ENCODE measurements at regions not wholly inside any gene's neighbourhood (a gene's known extent, or its start where the extent isn't known, plus 50 kb on each side); places are given as distances from the start of the nearest gene placed in this dataset.
A peak's percentile ranks its signal among the peaks of the same experiment; 100 is the strongest.

DNA sequence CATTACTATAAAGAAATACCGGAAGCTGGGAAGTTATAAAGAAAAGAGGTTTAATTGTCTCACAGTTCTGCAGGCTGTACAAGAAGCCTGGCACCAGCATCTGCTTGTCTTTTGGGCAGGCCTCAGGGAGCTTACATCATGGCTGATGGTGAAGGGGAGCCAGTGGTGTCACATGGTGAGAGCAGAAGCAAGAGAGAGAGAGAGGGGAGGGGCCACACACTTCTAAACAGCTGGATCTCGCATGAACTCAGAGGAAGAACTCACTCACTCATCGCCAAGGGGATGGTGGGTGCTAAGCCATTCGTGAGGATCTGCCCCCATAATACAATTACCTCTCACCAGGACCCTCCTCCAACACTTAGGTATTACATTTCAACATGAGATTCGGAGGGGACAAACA is 51.8 kb upstream of the ANKRD34C start:
- H3K4me3 ChIP-seq, result no peak overlapping the region
- TF ChIP-seq, protein P1, sequence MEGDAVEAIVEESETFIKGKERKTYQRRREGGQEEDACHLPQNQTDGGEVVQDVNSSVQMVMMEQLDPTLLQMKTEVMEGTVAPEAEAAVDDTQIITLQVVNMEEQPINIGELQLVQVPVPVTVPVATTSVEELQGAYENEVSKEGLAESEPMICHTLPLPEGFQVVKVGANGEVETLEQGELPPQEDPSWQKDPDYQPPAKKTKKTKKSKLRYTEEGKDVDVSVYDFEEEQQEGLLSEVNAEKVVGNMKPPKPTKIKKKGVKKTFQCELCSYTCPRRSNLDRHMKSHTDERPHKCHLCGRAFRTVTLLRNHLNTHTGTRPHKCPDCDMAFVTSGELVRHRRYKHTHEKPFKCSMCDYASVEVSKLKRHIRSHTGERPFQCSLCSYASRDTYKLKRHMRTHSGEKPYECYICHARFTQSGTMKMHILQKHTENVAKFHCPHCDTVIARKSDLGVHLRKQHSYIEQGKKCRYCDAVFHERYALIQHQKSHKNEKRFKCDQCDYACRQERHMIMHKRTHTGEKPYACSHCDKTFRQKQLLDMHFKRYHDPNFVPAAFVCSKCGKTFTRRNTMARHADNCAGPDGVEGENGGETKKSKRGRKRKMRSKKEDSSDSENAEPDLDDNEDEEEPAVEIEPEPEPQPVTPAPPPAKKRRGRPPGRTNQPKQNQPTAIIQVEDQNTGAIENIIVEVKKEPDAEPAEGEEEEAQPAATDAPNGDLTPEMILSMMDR (IDR thresholded peaks at IDR 0.05), result no peak
- no peak for ATAC-seq
- H3K9me3 ChIP-seq, result peaks cover 0 to 38% (median 16%) of the 10 kb centered on the region in 11 donors
- H3K27ac ChIP-seq, result no peak overlapping the region
- intact Hi-C loops (cut with DNase I), result no loop called here
- 70 to 82% methylated on average over 5 of the region's 5 CpGs for WGBS, 2 donors
- H3K4me1 ChIP-seq, result peaks cover 0 to 7% (median 0%) of the 10 kb centered on the region in 9 donors
- no peaks in the 10 kb centered on the region for H3K36me3 ChIP-seq
- no peak for DNase-seq
- no peaks in the 10 kb centered on the region for H3K27me3 ChIP-seq

DNA sequence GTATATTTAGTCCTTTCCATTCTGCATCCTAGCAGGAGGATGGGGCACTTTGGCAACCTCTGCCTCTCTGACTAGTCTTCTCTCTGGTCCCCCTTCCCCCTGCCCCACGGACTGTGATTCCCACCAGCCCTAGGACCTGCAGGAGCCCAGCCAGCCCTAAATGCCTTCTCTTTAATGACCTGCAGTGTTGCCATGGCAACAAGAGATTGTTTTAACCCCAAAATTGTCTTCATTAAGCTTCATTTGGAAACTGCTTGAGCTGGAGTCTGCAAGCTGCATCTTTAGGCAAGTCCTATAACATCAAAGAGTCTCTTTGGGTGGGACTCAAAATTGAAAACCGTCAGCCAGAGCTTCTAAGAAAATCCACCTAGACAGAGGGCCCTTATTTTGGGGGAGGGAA is 59.7 kb upstream of the ANKRD34C start:
- no peaks in the 10 kb centered on the region for H3K36me3 ChIP-seq
- no peak overlapping the region for H3K27ac ChIP-seq
- peaks cover 0 to 8% (median 0%) of the 10 kb centered on the region in 11 donors for H3K9me3 ChIP-seq
- DNase-seq (no peak), ATAC-seq (no peak)
- intact Hi-C loops (cut with DNase I), result no loop called here
- no peaks in the 10 kb centered on the region for H3K27me3 ChIP-seq
- peaks cover 0 to 24% (median 8%) of the 10 kb centered on the region in 9 donors for H3K4me1 ChIP-seq
- H3K4me3 ChIP-seq, result no peak overlapping the region
- TF ChIP-seq, protein P1 (IDR thresholded peaks at IDR 0.05), result no peak
- 45 to 65% methylated on average over 2 of the region's 2 CpGs for WGBS, 2 donors

DNA sequence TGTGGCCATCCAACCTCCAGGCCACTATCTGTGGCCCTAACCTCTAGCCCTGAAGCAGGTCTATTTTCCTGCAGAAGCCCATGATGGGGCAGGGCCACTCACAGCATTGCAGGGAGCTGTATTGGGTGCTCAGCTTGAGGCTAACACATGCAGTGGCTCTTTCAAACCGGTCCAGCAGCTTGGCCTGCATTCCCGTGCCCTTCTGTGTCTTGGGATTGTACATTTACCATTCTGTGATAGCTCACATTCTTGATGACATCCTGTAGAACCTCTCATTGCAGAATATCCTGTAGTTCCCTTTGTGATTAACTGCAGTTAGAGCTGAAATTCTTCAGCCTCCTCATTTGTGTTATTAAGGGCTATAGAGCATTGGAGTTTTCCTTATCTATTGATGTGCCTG is 60.8 kb upstream of the ANKRD34C start:
- TF ChIP-seq, protein P1 (IDR thresholded peaks at IDR 0.05), result no peak
- H3K36me3 ChIP-seq, result no peaks in the 10 kb centered on the region
- peaks cover 0 to 23% (median 8%) of the 10 kb centered on the region in 9 donors for H3K4me1 ChIP-seq
- intact Hi-C loops (cut with DNase I), result no loop called here
- no peak overlapping the region for H3K27ac ChIP-seq
- ATAC-seq (no peak), DNase-seq (no peak)
- no peaks in the 10 kb centered on the region for H3K27me3 ChIP-seq
- H3K4me3 ChIP-seq, result no peak overlapping the region
- H3K9me3 ChIP-seq, result peaks cover 0 to 13% (median 5%) of the 10 kb centered on the region in 11 donors
- 39 to 57% methylated on average over 2 of the region's 2 CpGs for WGBS, 2 donors

DNA sequence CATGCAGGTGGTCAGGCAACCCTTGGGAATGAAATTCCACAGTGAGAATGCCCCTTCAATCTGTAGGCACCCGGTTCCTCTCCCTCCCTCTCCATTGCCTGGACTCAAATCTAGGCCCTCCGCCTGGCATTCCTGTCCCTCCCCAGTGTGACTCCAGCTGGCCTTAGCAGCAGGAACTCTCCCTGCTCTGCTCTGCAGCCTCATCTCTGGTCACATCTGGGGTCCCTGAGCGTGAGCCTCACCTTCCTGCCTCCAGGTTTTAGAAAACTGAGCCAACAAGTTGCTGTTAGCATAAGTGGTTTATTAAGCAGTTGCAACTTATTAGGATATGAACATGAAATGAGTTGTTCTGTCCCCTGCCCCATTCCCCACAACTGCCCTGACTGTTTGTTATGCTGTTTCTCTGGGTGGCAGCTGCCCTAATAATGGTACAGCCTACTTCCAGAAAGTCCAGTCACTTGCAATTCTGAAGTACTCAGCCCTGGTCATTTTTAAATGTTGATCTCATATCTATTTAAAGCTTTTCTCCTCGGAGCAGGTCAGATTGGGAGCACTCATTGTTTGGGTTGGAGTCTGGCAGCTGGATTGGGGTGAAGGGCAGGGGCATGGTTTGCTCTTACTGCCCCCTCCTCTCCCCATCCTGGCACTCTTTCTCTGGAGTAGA is 63.0 kb upstream of the ANKRD34C start:
- intact Hi-C loops (cut with DNase I), result no loop called here
- ATAC-seq (peak in 7 of 8 donors; percentile 54 to 90 (median 76)), DNase-seq (no peak)
- Histone ChIP-seq H3K9me3 (peaks cover 0 to 17% (median 5%) of the 10 kb centered on the region in 11 donors), H3K27ac (peak overlapping the region in 4 of 10 donors; percentile 20 to 56 (median 40)), H3K4me3 (peak overlapping the region in 1 of 10 donors; percentile 14), H3K27me3 (peaks cover 0 to 9% (median 2%) of the 10 kb centered on the region in 7 donors), H3K4me1 (peaks cover 0 to 16% (median 8%) of the 10 kb centered on the region in 9 donors), H3K36me3 (no peaks in the 10 kb centered on the region)
- TF ChIP-seq, protein P1 (IDR thresholded peaks at IDR 0.05), result no peak
- 60 to 63% methylated on average over 4 of the region's 4 CpGs for WGBS, 2 donors

Measured in heart right ventricle (tissue), 16 donors.